Chondrocyte (in vitro differentiated cells): ENCODE measurements at regions not wholly inside any gene's neighbourhood (a gene's known extent, or its start where the extent isn't known, plus 50 kb on each side); places are given as distances from the start of the nearest gene placed in this dataset.
A peak's percentile ranks its signal among the peaks of the same experiment; 100 is the strongest.

ENCODE experiments used
- DNase-seq: peaks from one replicate; pipeline ENCODE4 v3.0.0; 2021; ENCODE audit warnings: mixed read lengths, low spot score
- H3K27ac Mint-ChIP-seq: one replicate; pipeline ENCODE4 v1.8.0; 2021; ENCODE audit warnings: mild to moderate bottlenecking, moderate library complexity, mixed read lengths; ENCODE audit not compliant: unreplicated experiment
- H3K27me3 Mint-ChIP-seq: 2 replicates; pipeline ENCODE4 v1.8.0; 2021; ENCODE audit warnings: low read depth, mixed read lengths
- H3K36me3 Mint-ChIP-seq: 2 replicates; pipeline ENCODE4 v1.8.0; 2021; ENCODE audit warnings: low read depth, mixed read lengths
- H3K4me1 Mint-ChIP-seq: 2 replicates; pipeline ENCODE4 v1.8.0; 2021; ENCODE audit warnings: low read depth, mild to moderate bottlenecking, mixed read lengths
- H3K4me3 Mint-ChIP-seq: one replicate; pipeline ENCODE4 v1.8.0; 2021; ENCODE audit warnings: mild to moderate bottlenecking, moderate library complexity, mixed read lengths; ENCODE audit not compliant: unreplicated experiment
- H3K9me3 Mint-ChIP-seq: 2 replicates; pipeline ENCODE4 v1.8.0; 2021; ENCODE audit warnings: low read depth, mixed read lengths
- CTCF ChIP-seq: fragments of 200-600 bp; sonication (generic); IDR thresholded peaks from 2 replicates; pipeline ENCODE4 v1.5.0; 2021; ENCODE audit warnings: antibody characterized with exemption, mild to moderate bottlenecking, moderate library complexity

DNA sequence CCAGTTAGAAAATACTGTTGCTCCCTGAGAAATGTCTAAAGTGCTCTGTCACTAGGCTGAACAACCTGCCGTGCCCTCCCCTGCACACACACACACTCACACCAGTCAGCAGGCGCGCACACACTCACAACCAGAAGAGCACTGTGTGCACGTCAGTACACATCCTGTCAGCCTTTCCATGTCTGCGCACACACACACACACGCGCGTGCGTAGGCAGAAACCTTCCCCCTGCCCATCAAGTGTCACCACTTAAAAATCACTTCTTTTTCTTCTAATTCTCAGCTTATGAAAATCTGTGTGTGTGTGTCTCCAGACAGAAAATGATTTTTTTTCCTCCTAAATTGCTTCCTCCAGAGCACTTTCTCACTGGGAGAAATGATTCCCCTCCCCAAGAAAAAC lies 100.3 kb downstream of the EDN3 start:
- Mint-ChIP-seq H3K4me1 (peaks cover 5% of the 10 kb centered on the region), H3K4me3 (no peak overlapping the region), H3K27me3 (peaks cover 14% of the 10 kb centered on the region), H3K9me3 (no peaks in the 10 kb centered on the region), H3K36me3 (no peaks in the 10 kb centered on the region), H3K27ac (no peak overlapping the region)
- no peak for DNase-seq
- no peak for TF ChIP-seq CTCF

DNA sequence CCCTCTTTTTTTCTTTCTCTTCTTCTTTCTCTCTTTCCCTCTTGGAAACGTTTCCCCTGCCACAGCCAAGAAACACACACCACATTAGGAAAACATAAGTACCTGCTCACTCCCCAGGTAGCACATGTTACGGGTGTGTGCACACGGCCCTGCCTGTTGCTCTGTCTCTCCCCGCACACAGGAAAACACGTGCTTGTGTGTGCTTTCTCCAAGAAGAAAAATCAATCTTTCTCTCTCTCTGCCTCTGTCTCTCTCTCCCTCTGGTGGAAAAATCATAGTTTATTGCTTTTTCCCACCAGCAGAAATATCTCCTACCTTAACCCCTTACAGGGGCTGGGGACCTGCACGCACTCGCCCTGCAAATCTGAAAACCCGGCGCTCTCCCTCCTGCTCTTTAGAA lies 102.3 kb downstream of the EDN3 start:
- H3K27me3 Mint-ChIP-seq = peaks cover 31% of the 10 kb centered on the region
- no peaks in the 10 kb centered on the region for H3K9me3 Mint-ChIP-seq
- H3K36me3 Mint-ChIP-seq = no peaks in the 10 kb centered on the region
- no peak for DNase-seq
- no peak overlapping the region for H3K27ac Mint-ChIP-seq
- H3K4me3 Mint-ChIP-seq = no peak overlapping the region
- H3K4me1 Mint-ChIP-seq = peaks cover 5% of the 10 kb centered on the region
- TF ChIP-seq CTCF = peak; percentile 44

DNA sequence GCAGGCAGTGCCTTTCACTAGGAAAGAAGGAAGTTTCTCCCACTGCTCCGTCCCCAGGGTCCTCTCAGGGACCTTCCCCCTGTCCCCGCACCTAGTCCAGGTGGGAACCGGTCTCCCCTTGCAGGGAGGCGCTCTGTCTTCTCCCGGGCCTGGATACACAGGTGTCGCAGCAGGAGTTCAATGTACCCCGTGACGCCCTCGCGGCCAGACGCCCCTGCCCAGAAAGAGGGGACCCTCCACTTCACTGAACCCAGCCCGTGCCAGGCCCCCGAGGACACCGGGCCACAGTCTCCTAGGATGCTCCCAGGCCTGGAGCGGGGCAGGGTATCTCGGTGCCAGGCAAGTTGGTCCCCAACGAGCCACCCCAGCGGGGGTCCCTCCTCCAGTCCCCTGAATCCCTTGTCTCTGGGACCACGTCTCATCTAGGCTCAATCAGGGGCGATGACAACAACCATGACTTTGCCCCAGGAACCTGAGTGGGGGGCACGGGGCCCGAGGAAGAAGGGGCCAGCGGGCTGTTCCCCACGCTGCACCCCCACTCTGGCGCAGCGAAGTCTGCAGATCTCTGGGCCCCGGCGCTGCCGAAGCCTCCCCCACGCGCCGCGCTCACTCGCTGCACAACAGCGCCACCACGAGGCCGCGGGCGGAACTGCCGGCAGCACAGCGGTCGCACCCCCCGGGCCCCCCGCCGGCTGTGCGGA lies 103.0 kb downstream of the EDN3 start:
- DNase-seq = peak; percentile 87
- Mint-ChIP-seq H3K4me3 (peak overlapping the region; percentile 49), H3K4me1 (peaks cover 5% of the 10 kb centered on the region), H3K27me3 (peaks cover 31% of the 10 kb centered on the region), H3K27ac (no peak overlapping the region), H3K36me3 (no peaks in the 10 kb centered on the region), H3K9me3 (no peaks in the 10 kb centered on the region)
- TF ChIP-seq CTCF = peak; percentile 100

- no peak overlapping the region for H3K27ac Mint-ChIP-seq
- H3K27me3 Mint-ChIP-seq = peaks cover 31% of the 10 kb centered on the region
- H3K9me3 Mint-ChIP-seq = no peaks in the 10 kb centered on the region
- no peak for DNase-seq
- no peak overlapping the region for H3K4me3 Mint-ChIP-seq
- TF ChIP-seq CTCF = peak; percentile 37
- H3K4me1 Mint-ChIP-seq = peaks cover 5% of the 10 kb centered on the region
- no peaks in the 10 kb centered on the region for H3K36me3 Mint-ChIP-seq
Measured at GRCh38 chr20:59403962-59404314, 103.5 kb downstream of the EDN3 start.

DNA sequence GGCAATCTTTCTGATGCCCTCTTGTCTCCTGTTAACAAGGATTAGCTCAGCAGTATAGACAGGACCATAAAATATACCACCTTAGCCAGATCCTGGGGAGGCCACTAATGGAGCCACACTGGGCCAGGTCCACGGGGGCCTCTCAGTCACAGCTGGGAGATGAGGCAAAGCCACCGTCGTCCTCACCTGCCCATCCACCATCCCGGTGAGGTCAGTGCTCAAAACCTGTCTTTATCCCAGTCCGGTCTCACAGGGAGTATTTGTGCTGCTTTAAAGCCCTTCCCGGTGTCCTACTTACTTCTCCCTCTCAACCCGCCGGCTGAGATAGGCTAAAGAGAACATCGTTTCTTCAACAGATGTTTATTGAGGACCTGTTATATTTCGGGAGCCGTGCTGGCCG lies 104.3 kb downstream of the EDN3 start:
- no peaks in the 10 kb centered on the region for H3K36me3 Mint-ChIP-seq
- no peak overlapping the region for H3K27ac Mint-ChIP-seq
- H3K27me3 Mint-ChIP-seq = peaks cover 31% of the 10 kb centered on the region
- no peak for TF ChIP-seq CTCF
- H3K4me3 Mint-ChIP-seq = no peak overlapping the region
- no peaks in the 10 kb centered on the region for H3K9me3 Mint-ChIP-seq
- H3K4me1 Mint-ChIP-seq = peaks cover 5% of the 10 kb centered on the region
- no peak for DNase-seq
